GM23338 (cell line): ENCODE measurements at regions not wholly inside any gene's neighbourhood (a gene's known extent, or its start where the extent isn't known, plus 50 kb on each side); places are given as distances from the start of the nearest gene placed in this dataset.

ENCODE experiments used
- ATAC-seq: fragments of 200-7000 bp; cut with Tn5 transposase; 3 replicates; pipeline ENCODE4 v1.9.1; 2020
- DNase-seq: peaks from one replicate; pipeline ENCODE4 v3.0.0-alpha.2; 2015; ENCODE audit warnings: low spot score
- H2AFZ ChIP-seq: fragments of 200-600 bp; sonication (generic); 2 replicates; pipeline ENCODE4 v1.8.0; 2016; ENCODE audit warnings: antibody characterized with exemption, mild to moderate bottlenecking, moderate library complexity
- H3F3A ChIP-seq: fragments of 200-600 bp; sonication (generic); replicated peaks from 2 replicates; pipeline ENCODE4 v1.8.0; 2017; ENCODE audit warnings: antibody characterized with exemption, mixed run types, low read depth
- H3K27ac ChIP-seq: fragments of 200-600 bp; sonication (generic); 2 replicates; pipeline ENCODE4 v1.6.1; 2016; ENCODE audit warnings: low read depth
- H3K27me3 ChIP-seq: fragments of 200-600 bp; sonication (generic); 2 replicates; pipeline ENCODE4 v1.8.0; 2016; ENCODE audit warnings: mild to moderate bottlenecking, mixed run types, moderate library complexity; ENCODE audit not compliant: insufficient read depth
- H3K36me3 ChIP-seq: fragments of 200-600 bp; sonication (generic); 2 replicates; pipeline ENCODE4 v1.8.0; 2016; ENCODE audit warnings: mild to moderate bottlenecking; ENCODE audit not compliant: insufficient read depth
- H3K4me1 ChIP-seq: fragments of 200-600 bp; sonication (generic); 2 replicates; pipeline ENCODE4 v1.8.0; 2016; ENCODE audit warnings: mild to moderate bottlenecking, moderate library complexity; ENCODE audit not compliant: insufficient read depth
- H3K4me2 ChIP-seq: fragments of 200-600 bp; sonication (generic); 2 replicates; pipeline ENCODE4 v1.7.1; 2017; ENCODE audit warnings: mixed run types
- H3K4me3 ChIP-seq: fragments of 200-600 bp; sonication (generic); 2 replicates; pipeline ENCODE4 v1.6.1; 2016; ENCODE audit warnings: mixed run types
- H3K79me2 ChIP-seq: fragments of 200-600 bp; sonication (generic); replicated peaks from 2 replicates; pipeline ENCODE4 v1.8.0; 2017; ENCODE audit warnings: mild to moderate bottlenecking; ENCODE audit not compliant: insufficient read depth
- H3K9me2 ChIP-seq: fragments of 200-600 bp; sonication (generic); 2 replicates; pipeline ENCODE4 v1.8.0; 2017; ENCODE audit not compliant: insufficient read depth
- H4K20me1 ChIP-seq: fragments of 200-600 bp; sonication (generic); replicated peaks from 2 replicates; pipeline ENCODE4 v1.8.0; 2017; ENCODE audit warnings: mild to moderate bottlenecking; ENCODE audit not compliant: insufficient read depth
- H3K27ac Mint-ChIP-seq: 2 replicates; pipeline ENCODE4 v1.8.0; 2020; ENCODE audit warnings: inconsistent platforms, mild to moderate bottlenecking, moderate library complexity, mixed read lengths
- H3K27me3 Mint-ChIP-seq: 3 replicates; pipeline ENCODE4 v1.8.0; 2022; ENCODE audit warnings: low read depth, mild to moderate bottlenecking, moderate library complexity, mixed read lengths, inconsistent platforms; ENCODE audit not compliant: insufficient read depth, poor library complexity
- H3K36me3 Mint-ChIP-seq: 3 replicates; pipeline ENCODE4 v1.8.0; 2021; ENCODE audit warnings: low read depth, mild to moderate bottlenecking, inconsistent platforms, moderate library complexity, mixed read lengths
- H3K4me1 Mint-ChIP-seq: 3 replicates; pipeline ENCODE4 v1.8.0; 2020; ENCODE audit warnings: mild to moderate bottlenecking, inconsistent platforms, mixed read lengths
- H3K4me3 Mint-ChIP-seq: 3 replicates; pipeline ENCODE4 v1.8.0; 2021; ENCODE audit warnings: moderate library complexity, mild to moderate bottlenecking, inconsistent platforms, mixed read lengths
- H3K9me3 Mint-ChIP-seq: 3 replicates; pipeline ENCODE4 v1.8.0; 2020; ENCODE audit warnings: moderate library complexity, mild to moderate bottlenecking, inconsistent platforms, mixed read lengths
- CTCF ChIP-seq, 2 experiments: fragments of 200-600 bp in 1 of 2; sonication (generic) in 1 of 2; conservative IDR thresholded peaks; 2 replicates each; pipeline versions ENCODE4 v1.5.1 to v1.6.1; 2016 to 2017; ENCODE audit warnings: antibody characterized with exemption in 2 of 2, low read depth in 2 of 2, mild to moderate bottlenecking in 2 of 2, moderate library complexity in 1 of 2
- ETS1 ChIP-seq: IDR thresholded peaks from 2 replicates; pipeline ENCODE4 v1.6.1; 2016; ENCODE audit warnings: antibody characterized with exemption
- EZH2phosphoT487 ChIP-seq: fragments of 200-600 bp; sonication (generic); IDR thresholded peaks from one replicate; pipeline ENCODE4 v1.8.1; 2018; ENCODE audit warnings: antibody characterized with exemption; ENCODE audit not compliant: unreplicated experiment
- JUNB ChIP-seq: IDR thresholded peaks from one replicate; pipeline ENCODE4 v1.6.1; 2016; ENCODE audit warnings: antibody characterized with exemption; ENCODE audit not compliant: unreplicated experiment
- NANOG ChIP-seq: IDR thresholded peaks from 2 replicates; pipeline ENCODE4 v1.6.1; 2016; ENCODE audit warnings: antibody characterized with exemption, borderline replicate concordance
- POLR2AphosphoS5 ChIP-seq: IDR thresholded peaks from 2 replicates; pipeline ENCODE4 v1.6.1; 2016; ENCODE audit warnings: antibody characterized with exemption, low read depth
- STAT1 ChIP-seq: IDR thresholded peaks from one replicate; pipeline ENCODE4 v1.6.1; 2016; ENCODE audit warnings: antibody characterized with exemption; ENCODE audit not compliant: unreplicated experiment
- ZNF331 ChIP-seq: fragments of 250-450 bp; sonication (Bioruptor Pico); IDR thresholded peaks from 2 replicates; pipeline ENCODE4 v1.5.0; 2020; ENCODE audit warnings: low read depth, mild to moderate bottlenecking, moderate library complexity
- TF ChIP-seq, protein P1 (sequence below): fragments of 250-450 bp; sonication (Bioruptor Pico); IDR thresholded peaks from 2 replicates; pipeline ENCODE4 v1.5.0; 2020; ENCODE audit warnings: mild to moderate bottlenecking, moderate library complexity
- TF ChIP-seq, protein P2 (sequence below): IDR thresholded peaks from one replicate; pipeline ENCODE4 v1.6.1; 2018; ENCODE audit warnings: antibody characterized with exemption; ENCODE audit not compliant: unreplicated experiment

- TF ChIP-seq, protein P1, sequence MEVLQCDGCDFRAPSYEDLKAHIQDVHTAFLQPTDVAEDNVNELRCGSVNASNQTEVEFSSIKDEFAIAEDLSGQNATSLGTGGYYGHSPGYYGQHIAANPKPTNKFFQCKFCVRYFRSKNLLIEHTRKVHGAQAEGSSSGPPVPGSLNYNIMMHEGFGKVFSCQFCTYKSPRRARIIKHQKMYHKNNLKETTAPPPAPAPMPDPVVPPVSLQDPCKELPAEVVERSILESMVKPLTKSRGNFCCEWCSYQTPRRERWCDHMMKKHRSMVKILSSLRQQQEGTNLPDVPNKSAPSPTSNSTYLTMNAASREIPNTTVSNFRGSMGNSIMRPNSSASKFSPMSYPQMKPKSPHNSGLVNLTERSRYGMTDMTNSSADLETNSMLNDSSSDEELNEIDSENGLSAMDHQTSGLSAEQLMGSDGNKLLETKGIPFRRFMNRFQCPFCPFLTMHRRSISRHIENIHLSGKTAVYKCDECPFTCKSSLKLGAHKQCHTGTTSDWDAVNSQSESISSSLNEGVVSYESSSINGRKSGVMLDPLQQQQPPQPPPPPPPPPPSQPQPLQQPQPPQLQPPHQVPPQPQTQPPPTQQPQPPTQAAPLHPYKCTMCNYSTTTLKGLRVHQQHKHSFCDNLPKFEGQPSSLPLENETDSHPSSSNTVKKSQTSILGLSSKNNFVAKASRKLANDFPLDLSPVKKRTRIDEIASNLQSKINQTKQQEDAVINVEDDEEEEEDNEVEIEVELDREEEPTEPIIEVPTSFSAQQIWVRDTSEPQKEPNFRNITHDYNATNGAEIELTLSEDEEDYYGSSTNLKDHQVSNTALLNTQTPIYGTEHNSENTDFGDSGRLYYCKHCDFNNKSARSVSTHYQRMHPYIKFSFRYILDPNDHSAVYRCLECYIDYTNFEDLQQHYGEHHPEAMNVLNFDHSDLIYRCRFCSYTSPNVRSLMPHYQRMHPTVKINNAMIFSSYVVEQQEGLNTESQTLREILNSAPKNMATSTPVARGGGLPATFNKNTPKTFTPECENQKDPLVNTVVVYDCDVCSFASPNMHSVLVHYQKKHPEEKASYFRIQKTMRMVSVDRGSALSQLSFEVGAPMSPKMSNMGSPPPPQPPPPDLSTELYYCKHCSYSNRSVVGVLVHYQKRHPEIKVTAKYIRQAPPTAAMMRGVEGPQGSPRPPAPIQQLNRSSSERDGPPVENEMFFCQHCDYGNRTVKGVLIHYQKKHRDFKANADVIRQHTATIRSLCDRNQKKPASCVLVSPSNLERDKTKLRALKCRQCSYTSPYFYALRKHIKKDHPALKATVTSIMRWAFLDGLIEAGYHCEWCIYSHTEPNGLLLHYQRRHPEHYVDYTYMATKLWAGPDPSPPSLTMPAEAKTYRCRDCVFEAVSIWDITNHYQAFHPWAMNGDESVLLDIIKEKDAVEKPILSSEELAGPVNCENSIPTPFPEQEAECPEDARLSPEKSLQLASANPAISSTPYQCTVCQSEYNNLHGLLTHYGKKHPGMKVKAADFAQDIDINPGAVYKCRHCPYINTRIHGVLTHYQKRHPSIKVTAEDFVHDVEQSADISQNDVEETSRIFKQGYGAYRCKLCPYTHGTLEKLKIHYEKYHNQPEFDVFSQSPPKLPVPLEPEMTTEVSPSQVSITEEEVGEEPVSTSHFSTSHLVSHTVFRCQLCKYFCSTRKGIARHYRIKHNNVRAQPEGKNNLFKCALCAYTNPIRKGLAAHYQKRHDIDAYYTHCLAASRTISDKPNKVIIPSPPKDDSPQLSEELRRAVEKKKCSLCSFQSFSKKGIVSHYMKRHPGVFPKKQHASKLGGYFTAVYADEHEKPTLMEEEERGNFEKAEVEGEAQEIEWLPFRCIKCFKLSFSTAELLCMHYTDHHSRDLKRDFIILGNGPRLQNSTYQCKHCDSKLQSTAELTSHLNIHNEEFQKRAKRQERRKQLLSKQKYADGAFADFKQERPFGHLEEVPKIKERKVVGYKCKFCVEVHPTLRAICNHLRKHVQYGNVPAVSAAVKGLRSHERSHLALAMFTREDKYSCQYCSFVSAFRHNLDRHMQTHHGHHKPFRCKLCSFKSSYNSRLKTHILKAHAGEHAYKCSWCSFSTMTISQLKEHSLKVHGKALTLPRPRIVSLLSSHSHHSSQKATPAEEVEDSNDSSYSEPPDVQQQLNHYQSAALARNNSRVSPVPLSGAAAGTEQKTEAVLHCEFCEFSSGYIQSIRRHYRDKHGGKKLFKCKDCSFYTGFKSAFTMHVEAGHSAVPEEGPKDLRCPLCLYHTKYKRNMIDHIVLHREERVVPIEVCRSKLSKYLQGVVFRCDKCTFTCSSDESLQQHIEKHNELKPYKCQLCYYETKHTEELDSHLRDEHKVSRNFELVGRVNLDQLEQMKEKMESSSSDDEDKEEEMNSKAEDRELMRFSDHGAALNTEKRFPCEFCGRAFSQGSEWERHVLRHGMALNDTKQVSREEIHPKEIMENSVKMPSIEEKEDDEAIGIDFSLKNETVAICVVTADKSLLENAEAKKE (CRISPR knock-in tag): no peak
- TF ChIP-seq EZH2phosphoT487: no peak
- TF ChIP-seq ZNF331 (CRISPR knock-in tag): no peak
- no peak for TF ChIP-seq CTCF (conservative IDR thresholded peaks at IDR 0.05; ENCODE audit: low read depth in 2 of 2)
- TF ChIP-seq NANOG: no peak
- TF ChIP-seq STAT1: no peak
Measured at GRCh38 chr5:164748861-164749260, 1243.4 kb downstream of the MAT2B start (continued).

DNA sequence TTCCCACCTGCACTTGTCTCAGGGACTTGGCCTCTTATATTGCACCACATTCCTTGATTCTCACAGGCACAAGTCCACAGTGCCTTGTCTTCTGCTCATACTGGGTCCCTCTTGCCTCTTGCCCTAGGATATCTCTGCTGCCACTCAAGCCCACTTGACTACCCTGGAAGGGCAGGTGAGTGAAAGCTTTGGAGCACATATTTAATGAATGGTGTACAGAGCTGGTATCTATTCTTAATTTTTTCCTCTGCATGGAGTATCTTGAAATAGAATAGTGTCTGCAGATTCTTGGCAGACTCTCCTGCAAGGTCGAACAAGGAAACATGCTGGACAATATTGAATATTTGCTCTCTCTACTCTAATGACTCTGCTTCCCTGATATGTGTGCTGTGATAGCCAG is 1248.0 kb downstream of the MAT2B start:
- no peaks in the 10 kb centered on the region for H4K20me1 ChIP-seq
- peak overlapping the region; percentile 30; the same call in 1 of the 2 replicates for H2AFZ ChIP-seq
- H3K79me2 ChIP-seq: no peaks in the 10 kb centered on the region
- no peak overlapping the region for H3K27ac ChIP-seq
- Mint-ChIP-seq H3K27me3 (no peaks in the 10 kb centered on the region), H3K36me3 (no peaks in the 10 kb centered on the region), H3K4me3 (no peak overlapping the region), H3K4me1 (no peaks in the 10 kb centered on the region), H3K9me3 (no peaks in the 10 kb centered on the region), H3K27ac (no peak overlapping the region)
- no peaks in the 10 kb centered on the region for H3K4me1 ChIP-seq
- no peak overlapping the region for H3K4me3 ChIP-seq
- DNase-seq (no peak), ATAC-seq (no peak)
- H3F3A ChIP-seq: no peaks in the 10 kb centered on the region
- H3K9me2 ChIP-seq: peaks cover 4% of the 10 kb centered on the region; the same call in 1 of the 2 replicates
- no peaks in the 10 kb centered on the region for H3K36me3 ChIP-seq
- no peaks in the 10 kb centered on the region for H3K27me3 ChIP-seq
- H3K4me2 ChIP-seq: no peak overlapping the region
- TF ChIP-seq ZNF331 (CRISPR knock-in tag) (no peak), POLR2AphosphoS5 (no peak), ETS1 (no peak), CTCF (conservative IDR thresholded peaks at IDR 0.05; ENCODE audit: low read depth in 2 of 2) (no peak), EZH2phosphoT487 (no peak), STAT1 (no peak), JUNB (no peak)
- TF ChIP-seq, protein P2, sequence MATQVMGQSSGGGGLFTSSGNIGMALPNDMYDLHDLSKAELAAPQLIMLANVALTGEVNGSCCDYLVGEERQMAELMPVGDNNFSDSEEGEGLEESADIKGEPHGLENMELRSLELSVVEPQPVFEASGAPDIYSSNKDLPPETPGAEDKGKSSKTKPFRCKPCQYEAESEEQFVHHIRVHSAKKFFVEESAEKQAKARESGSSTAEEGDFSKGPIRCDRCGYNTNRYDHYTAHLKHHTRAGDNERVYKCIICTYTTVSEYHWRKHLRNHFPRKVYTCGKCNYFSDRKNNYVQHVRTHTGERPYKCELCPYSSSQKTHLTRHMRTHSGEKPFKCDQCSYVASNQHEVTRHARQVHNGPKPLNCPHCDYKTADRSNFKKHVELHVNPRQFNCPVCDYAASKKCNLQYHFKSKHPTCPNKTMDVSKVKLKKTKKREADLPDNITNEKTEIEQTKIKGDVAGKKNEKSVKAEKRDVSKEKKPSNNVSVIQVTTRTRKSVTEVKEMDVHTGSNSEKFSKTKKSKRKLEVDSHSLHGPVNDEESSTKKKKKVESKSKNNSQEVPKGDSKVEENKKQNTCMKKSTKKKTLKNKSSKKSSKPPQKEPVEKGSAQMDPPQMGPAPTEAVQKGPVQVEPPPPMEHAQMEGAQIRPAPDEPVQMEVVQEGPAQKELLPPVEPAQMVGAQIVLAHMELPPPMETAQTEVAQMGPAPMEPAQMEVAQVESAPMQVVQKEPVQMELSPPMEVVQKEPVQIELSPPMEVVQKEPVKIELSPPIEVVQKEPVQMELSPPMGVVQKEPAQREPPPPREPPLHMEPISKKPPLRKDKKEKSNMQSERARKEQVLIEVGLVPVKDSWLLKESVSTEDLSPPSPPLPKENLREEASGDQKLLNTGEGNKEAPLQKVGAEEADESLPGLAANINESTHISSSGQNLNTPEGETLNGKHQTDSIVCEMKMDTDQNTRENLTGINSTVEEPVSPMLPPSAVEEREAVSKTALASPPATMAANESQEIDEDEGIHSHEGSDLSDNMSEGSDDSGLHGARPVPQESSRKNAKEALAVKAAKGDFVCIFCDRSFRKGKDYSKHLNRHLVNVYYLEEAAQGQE: no peak
